DMS153 treated with DMSO at 0.1 percent for 48 hours (cell line): ENCODE measurements at regions not wholly inside any gene's neighbourhood (a gene's known extent, or its start where the extent isn't known, plus 50 kb on each side); places are given as distances from the start of the nearest gene placed in this dataset.
A peak's percentile ranks its signal among the peaks of the same experiment; 100 is the strongest.
"Not testable (repeated sequence)": the region's sequence is repeated elsewhere in the genome, so short reads cannot be mapped to it uniquely, and the experiment has no call there.

Source experiments
- DNase-seq: peaks from one replicate; lab custom pipeline; 2025; ENCODE audit not compliant: unreplicated experiment; lab: John Stamatoyannopoulos, UW

GRCh38 chr20:22942742-22943141 is 92.4 kb upstream of the SSTR4 start:
- DNase-seq, result no peak

GRCh38 chr20:22944062-22944461 is 91.0 kb upstream of the SSTR4 start:
- DNase-seq, result no peak

GRCh38 chr20:22944936-22945335 is 90.2 kb upstream of the SSTR4 start:
- no peak for DNase-seq

GRCh38 chr20:22946596-22946995 is 88.5 kb upstream of the SSTR4 start:
- no peak for DNase-seq

- DNase-seq, result no peak
Measured at GRCh38 chr20:22949331-22950109, 85.6 kb upstream of the SSTR4 start.

- DNase-seq, result no peak
Measured at GRCh38 chr20:22951966-22952365, 83.1 kb upstream of the SSTR4 start.

- DNase-seq, result no peak
Measured at GRCh38 chr20:22954661-22955060, 80.5 kb upstream of the SSTR4 start.

GRCh38 chr20:22958390-22958789 is 76.7 kb upstream of the SSTR4 start:
- DNase-seq, result no peak

- DNase-seq, result no peak
Measured at GRCh38 chr20:22962567-22963439, 72.3 kb upstream of the SSTR4 start.

- no peak for DNase-seq
Measured at GRCh38 chr20:22963581-22963980, 71.5 kb upstream of the SSTR4 start.

GRCh38 chr20:22966787-22967464 is 68.2 kb upstream of the SSTR4 start:
- DNase-seq, result no peak

- DNase-seq, result not testable (repeated sequence)
Measured at GRCh38 chr20:22967706-22968105, 67.4 kb upstream of the SSTR4 start.

GRCh38 chr20:22969031-22969430 is 66.1 kb upstream of the SSTR4 start:
- DNase-seq, result not testable (repeated sequence)

- DNase-seq, result not testable (repeated sequence)
Measured at GRCh38 chr20:22971077-22971476, 64.0 kb upstream of the SSTR4 start.

GRCh38 chr20:22974354-22974753 is 60.8 kb upstream of the SSTR4 start:
- peak; percentile 4 for DNase-seq

- no peak for DNase-seq
Measured at GRCh38 chr20:22977047-22977785, 57.9 kb upstream of the SSTR4 start.

- no peak for DNase-seq
Measured at GRCh38 chr20:22984008-22984407, 51.1 kb upstream of the SSTR4 start.

GRCh38 chr20:22984606-22985005 is 50.5 kb upstream of the SSTR4 start:
- DNase-seq, result no peak

GRCh38 chr20:22985239-22985778 is 49.8 kb upstream of the SSTR4 start:
- DNase-seq, result no peak
